H1 (cell line): ENCODE measurements at regions not wholly inside any gene's neighbourhood (a gene's known extent, or its start where the extent isn't known, plus 50 kb on each side); places are given as distances from the start of the nearest gene placed in this dataset.

Source experiments
- CHD7 ChIP-seq: fragments of 300-600 bp; sonication (generic); IDR thresholded peaks from 2 replicates; pipeline ENCODE4 v1.7.1; 2012; ENCODE audit warnings: low read length, moderate library complexity, mild to moderate bottlenecking, inconsistent platforms; ENCODE audit not compliant: insufficient replicate concordance

- TF ChIP-seq CHD7 = no peak
Measured at GRCh38 chr14:61956517-61956916, 194.3 kb downstream of the SNAPC1 start (continued).
